COR-L47 (cell line): ENCODE measurements at regions not wholly inside any gene's neighbourhood (a gene's known extent, or its start where the extent isn't known, plus 50 kb on each side); places are given as distances from the start of the nearest gene placed in this dataset.
A peak's percentile ranks its signal among the peaks of the same experiment; 100 is the strongest.
"Not testable (repeated sequence)": the region's sequence is repeated elsewhere in the genome, so short reads cannot be mapped to it uniquely, and the experiment has no call there.

Experiments used
- DNase-seq: peaks from one replicate; lab custom pipeline; 2025; lab: John Stamatoyannopoulos, UW

- DNase-seq = no peak
These were observed 118.9 kb downstream of the ACAA2 start for GRCh38 chr18:49694402-49694801.

GRCh38 chr18:49693717-49694005 lies 119.7 kb downstream of the ACAA2 start:
- no peak for DNase-seq

GRCh38 chr18:49692906-49693716 lies 120.2 kb downstream of the ACAA2 start:
- no peak for DNase-seq

GRCh38 chr18:49691177-49691608 lies 122.1 kb downstream of the ACAA2 start:
- DNase-seq = no peak

- DNase-seq = no peak
These were observed 123.0 kb downstream of the ACAA2 start for GRCh38 chr18:49690312-49690711.

GRCh38 chr18:49685231-49685942 lies 123.5 kb downstream of the LIPG start:
- no peak for DNase-seq

DNA sequence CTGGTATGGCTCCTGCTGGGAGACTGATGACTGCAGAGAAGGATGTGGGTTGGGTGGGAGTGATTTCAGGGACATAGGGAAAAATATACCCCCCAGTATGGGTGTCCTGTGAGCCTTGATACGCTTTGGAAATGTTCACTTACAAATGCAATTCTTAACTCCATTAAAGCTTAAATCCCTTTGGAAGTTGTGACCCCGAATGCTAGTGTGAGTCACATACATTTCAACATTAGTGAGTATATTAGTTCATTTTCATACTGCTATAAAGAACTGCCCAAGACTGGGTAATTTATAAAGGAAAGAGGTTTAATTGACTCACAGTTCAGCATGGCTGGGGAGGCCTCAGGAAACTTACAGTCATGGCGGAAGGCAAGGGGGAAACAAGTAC lies 120.9 kb downstream of the LIPG start:
- not testable (repeated sequence) for DNase-seq

DNA sequence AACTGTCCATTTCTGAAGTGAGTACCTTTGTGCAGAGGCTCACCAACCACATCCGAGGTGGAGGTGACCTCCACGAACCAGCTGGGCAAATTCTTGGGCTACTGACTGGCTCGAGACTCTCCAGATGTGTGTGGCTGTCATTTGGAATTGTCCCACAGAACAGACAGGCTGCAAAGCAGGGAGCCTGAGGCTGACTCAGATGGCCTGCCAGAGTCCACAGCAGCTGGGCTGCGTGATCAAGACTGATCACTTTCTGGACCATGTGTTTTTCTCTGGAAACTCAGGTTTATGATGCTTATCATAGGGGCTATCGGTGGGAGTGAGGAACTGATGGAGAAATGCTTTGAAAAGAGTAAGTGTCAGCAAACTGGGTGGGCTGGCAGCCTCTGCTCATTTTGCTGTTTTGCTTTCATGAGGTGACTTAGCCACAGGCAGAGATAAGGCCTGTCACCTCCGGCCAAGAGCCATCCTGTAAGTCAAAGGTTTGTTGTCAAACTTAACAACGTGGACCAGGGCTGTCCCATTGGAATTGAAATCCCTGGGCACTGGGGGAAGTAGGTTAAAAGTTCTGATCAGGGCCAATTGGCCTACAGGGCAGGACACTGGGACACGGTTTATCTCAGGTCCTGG lies 120.4 kb downstream of the LIPG start:
- DNase-seq = no peak

- DNase-seq = peak; percentile 74
These were observed 119.5 kb downstream of the LIPG start for GRCh38 chr18:49681387-49681786.

DNA sequence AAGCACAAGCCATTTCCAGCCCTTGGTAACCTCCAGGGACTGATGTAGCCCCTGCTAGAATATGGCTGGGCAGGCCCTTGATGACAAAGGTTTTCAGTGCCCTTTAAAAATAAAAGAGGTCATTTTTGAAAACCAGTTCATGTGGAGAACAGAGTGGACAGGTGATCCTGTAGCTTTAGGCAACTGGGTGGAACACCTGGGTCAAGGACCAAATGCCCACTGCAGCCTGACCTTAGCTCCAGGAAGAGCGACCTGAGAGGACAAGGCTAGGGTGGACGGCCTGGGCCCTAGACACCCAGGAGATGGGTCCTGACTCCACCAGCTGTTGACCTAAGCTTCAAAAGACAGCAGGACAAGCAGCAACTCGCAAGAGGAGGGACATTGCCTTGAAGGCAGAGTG lies 116.6 kb downstream of the LIPG start:
- DNase-seq = no peak

DNA sequence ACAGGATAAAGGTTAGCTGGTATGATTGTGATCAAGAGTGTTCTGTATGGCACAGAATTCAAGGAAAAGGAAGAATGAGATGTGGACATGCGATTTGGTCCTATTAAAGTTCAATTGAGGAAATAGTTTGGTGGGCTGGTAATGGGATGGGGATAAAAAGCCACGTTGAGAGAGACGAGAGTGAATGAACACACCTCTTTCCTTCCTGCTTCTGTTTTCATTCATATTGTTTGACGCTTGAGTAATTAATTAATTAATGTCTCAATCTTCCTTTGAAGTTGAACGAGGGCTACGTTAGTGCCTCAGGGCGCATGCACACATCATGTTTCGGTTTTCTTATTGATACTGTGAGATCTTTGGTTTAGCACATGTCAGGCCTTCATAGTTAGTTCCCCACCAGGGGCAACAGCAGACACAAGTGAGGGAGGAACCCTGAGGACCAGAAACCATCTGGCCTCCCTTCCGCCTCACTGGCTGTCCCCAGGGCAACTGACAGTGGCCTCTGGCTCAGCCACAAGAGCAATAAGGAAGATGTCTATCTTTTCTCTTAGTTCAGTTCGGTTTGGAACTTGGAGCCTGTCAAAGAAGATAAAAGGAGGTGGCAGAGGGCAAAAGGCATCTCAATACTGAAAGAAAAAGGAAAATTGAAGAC lies 116.0 kb downstream of the LIPG start:
- no peak for DNase-seq

GRCh38 chr18:49677081-49677480 lies 115.2 kb downstream of the LIPG start:
- DNase-seq = no peak

- DNase-seq = no peak
These were observed 111.4 kb downstream of the LIPG start for GRCh38 chr18:49673281-49673680.

- no peak for DNase-seq
These were observed 111.0 kb downstream of the LIPG start for GRCh38 chr18:49672853-49673252.

DNA sequence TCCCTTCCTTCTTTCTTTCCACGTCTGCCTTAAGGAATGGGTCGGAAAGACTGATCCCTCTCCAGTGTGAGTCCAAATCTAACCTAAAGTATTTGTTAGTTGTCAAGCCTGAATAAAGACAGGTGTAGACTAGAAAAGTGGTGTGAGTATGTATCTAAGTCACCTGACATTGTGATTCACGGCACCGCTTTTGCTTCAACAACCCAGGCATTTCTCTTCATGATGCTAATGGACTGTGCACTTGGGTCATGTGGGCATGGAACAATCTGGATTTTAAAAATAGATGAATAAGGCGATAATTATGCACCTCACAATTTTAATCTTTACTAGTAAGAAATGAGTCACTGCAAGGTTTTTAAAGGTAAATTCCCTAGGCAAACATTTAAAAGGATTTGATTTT lies 107.5 kb downstream of the LIPG start:
- DNase-seq = no peak

DNA sequence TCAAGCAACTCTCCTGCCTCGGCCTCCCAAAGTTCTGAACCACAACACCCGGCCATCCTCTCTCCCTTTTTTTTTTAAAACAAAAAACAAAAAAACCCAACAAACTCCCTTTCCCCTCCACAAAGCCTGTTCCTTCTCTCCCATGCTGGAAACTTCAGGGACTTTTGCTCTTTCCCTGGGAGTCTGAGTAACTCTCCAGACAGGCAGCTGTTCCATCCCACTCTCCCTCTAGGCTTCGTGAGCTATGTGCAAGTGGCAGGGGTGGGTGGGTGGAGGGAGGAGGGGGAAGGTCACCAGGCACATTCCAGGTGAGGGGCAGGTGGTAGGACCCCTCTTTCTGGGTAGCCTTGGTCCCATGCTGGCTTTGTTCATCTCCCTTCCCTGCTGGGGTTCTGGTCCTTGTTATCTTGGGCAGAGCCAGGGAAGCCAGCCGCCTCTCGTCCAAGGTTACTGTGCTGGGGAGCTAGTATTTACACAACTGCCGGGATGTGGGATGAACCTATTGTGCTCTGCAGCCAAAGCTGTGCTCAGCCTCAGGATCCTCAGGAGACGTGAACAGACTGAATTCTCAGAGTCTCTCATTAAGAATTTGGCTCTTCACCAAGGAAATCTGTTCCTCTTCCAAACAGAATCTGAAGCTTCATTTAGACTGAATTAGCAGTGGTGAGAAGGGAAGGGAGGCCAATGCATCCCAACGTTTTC lies 106.9 kb downstream of the LIPG start:
- DNase-seq = peak; percentile 74

DNA sequence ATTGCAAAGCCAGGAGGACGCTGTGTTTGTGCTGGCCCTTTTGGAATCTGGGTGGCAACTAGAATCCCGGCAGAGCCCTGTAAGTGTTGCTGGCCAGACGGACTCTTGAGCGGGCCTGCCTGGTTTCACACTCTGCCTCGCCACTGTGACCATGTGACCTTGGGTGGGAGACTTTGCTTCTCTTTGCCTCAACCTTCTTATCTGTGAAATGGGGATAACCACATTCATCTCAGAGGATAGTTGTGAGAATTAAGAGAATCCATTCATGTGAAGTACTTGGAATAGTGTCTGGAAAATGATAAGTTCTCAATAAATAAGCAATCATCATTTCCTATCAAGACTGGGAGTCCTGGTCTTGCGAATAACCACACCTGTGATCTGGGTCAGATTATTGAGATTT lies 105.6 kb downstream of the LIPG start:
- DNase-seq = no peak

- no peak for DNase-seq
These were observed 104.4 kb downstream of the LIPG start for GRCh38 chr18:49666045-49666775.

DNA sequence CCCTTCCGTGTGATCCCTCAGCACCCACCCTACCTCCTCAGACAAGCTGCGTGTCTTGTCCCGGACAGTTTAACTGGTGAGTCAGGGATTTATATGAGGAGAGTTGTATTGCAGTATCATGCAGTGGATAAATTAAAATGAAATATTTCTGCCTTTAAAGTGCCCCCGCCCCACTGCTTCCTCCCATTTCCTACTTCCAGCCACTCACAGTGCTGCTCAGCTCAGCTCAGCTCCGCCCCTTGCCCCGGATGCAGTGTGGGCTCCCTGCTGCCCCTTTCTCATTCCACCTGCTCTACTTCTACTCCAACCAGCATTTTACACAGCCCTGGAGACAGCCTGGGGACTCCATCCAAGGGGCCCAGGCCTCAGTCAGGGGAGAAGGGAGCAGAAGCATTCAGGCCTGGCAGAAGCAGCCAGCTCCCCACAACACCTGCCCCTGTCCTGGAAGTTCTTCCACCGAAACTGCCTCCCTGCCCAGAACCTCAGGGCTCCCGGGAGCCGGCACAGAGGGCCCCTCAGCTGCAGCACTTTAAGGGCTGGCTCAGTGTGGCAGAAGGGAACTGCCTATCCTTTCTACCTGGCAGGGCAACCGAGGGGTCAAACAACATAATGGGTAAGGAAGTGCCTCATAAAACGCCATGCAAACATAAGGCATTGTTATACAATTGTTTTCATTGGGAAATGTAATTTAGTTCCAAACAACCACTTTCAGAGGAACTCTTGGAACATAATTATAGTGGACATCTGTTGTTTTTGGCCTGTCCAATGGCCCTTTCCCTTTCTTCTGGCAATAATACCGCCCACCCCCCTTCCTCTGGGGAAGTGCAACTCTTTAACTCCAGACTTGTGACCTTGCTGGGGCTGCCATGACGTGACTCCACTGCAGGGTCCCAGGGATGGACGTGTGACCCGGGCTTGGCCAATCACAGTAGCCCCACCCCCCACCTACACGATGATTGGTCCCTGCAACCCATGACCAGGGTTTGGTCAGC lies 102.3 kb downstream of the LIPG start:
- peak; percentile 46 for DNase-seq

- DNase-seq = no peak
These were observed 100.6 kb downstream of the LIPG start for GRCh38 chr18:49662506-49662905.
